ENCODE measurements at regions not wholly inside any gene's neighbourhood (a gene's known extent, or its start where the extent isn't known, plus 50 kb on each side); places are given as distances from the start of the nearest gene placed in this dataset.

GRCh38 chr4:53863158-53863557 is 201.2 kb downstream of the CHIC2 start:
- H3K9me3 Mint-ChIP-seq: peaks cover 0 to 2% (median 0%) of the 10 kb centered on the region in 7 donors
- no peak overlapping the region for H3K27ac Mint-ChIP-seq
- H3K27me3 Mint-ChIP-seq: peaks cover 13% of the 10 kb centered on the region

GRCh38 chr4:53861856-53862610 is 202.4 kb downstream of the CHIC2 start:
- DNase-seq (no peak), ATAC-seq (ENCODE audit: low read depth in 2 of 2) (no peak)
- no peak overlapping the region for H3K4me3 ChIP-seq (ENCODE audit: low read depth, low read length)
- H3K36me3 ChIP-seq (ENCODE audit: control insufficient read depth, insufficient read depth, low read length): no peaks in the 10 kb centered on the region
- H3K27ac Mint-ChIP-seq: no peak overlapping the region
- H3K9me3 Mint-ChIP-seq: peaks cover 0 to 2% (median 0%) of the 10 kb centered on the region in 7 donors
- H3K27me3 ChIP-seq (ENCODE audit: control insufficient read depth, insufficient read depth, low read length): no peaks in the 10 kb centered on the region
- no peaks in the 10 kb centered on the region for H3K9me3 ChIP-seq (ENCODE audit: control insufficient read depth in 2 of 2, low read length in 2 of 2)
- H3K27me3 Mint-ChIP-seq: peaks cover 10% of the 10 kb centered on the region
- no peaks in the 10 kb centered on the region for H3K4me1 ChIP-seq (ENCODE audit: control insufficient read depth, insufficient read depth, low read length, poor library complexity, severe bottlenecking)
- H3K4me3 Mint-ChIP-seq: no peak overlapping the region
- no peaks in the 10 kb centered on the region for H3K36me3 Mint-ChIP-seq
- H3K4me1 Mint-ChIP-seq: no peaks in the 10 kb centered on the region
- H3K27ac ChIP-seq (ENCODE audit: insufficient read depth, low read length, poor library complexity, severe bottlenecking): no peak overlapping the region

More at GRCh38 chr4:53863158-53863557, 201.2 kb downstream of the CHIC2 start:
- H3K4me3 Mint-ChIP-seq: no peak overlapping the region
- Histone ChIP-seq H3K36me3 (ENCODE audit: control insufficient read depth, insufficient read depth, low read length) (no peaks in the 10 kb centered on the region), H3K9me3 (ENCODE audit: control insufficient read depth in 2 of 2, low read length in 2 of 2) (no peaks in the 10 kb centered on the region), H3K4me1 (ENCODE audit: control insufficient read depth, insufficient read depth, low read length, poor library complexity, severe bottlenecking) (no peaks in the 10 kb centered on the region), H3K27ac (ENCODE audit: insufficient read depth, low read length, poor library complexity, severe bottlenecking) (no peak overlapping the region), H3K4me3 (ENCODE audit: low read depth, low read length) (no peak overlapping the region), H3K27me3 (ENCODE audit: control insufficient read depth, insufficient read depth, low read length) (no peaks in the 10 kb centered on the region)
- ATAC-seq (ENCODE audit: low read depth in 2 of 2) (no peak), DNase-seq (no peak)
- H3K4me1 Mint-ChIP-seq: no peaks in the 10 kb centered on the region
- H3K36me3 Mint-ChIP-seq: no peaks in the 10 kb centered on the region

- no peaks in the 10 kb centered on the region for H3K4me1 ChIP-seq (ENCODE audit: control insufficient read depth, insufficient read depth, low read length, poor library complexity, severe bottlenecking)
- no peak overlapping the region for H3K4me3 ChIP-seq (ENCODE audit: low read depth, low read length)
- DNase-seq (no peak), ATAC-seq (ENCODE audit: low read depth in 2 of 2) (no peak)
- Mint-ChIP-seq H3K27me3 (peaks cover 9% of the 10 kb centered on the region), H3K4me1 (no peaks in the 10 kb centered on the region), H3K9me3 (peaks cover 0 to 6% (median 0%) of the 10 kb centered on the region in 7 donors), H3K27ac (no peak overlapping the region), H3K36me3 (no peaks in the 10 kb centered on the region), H3K4me3 (no peak overlapping the region)
- H3K27ac ChIP-seq (ENCODE audit: insufficient read depth, low read length, poor library complexity, severe bottlenecking): no peak overlapping the region
- no peaks in the 10 kb centered on the region for H3K27me3 ChIP-seq (ENCODE audit: control insufficient read depth, insufficient read depth, low read length)
- no peaks in the 10 kb centered on the region for H3K9me3 ChIP-seq (ENCODE audit: control insufficient read depth in 2 of 2, low read length in 2 of 2)
- H3K36me3 ChIP-seq (ENCODE audit: control insufficient read depth, insufficient read depth, low read length): no peaks in the 10 kb centered on the region
These were observed 205.1 kb downstream of the CHIC2 start for GRCh38 chr4:53859305-53859704.

GRCh38 chr4:53858744-53859143 is 205.7 kb downstream of the CHIC2 start:
- Histone ChIP-seq H3K27me3 (ENCODE audit: control insufficient read depth, insufficient read depth, low read length) (no peaks in the 10 kb centered on the region), H3K27ac (ENCODE audit: insufficient read depth, low read length, poor library complexity, severe bottlenecking) (no peak overlapping the region), H3K36me3 (ENCODE audit: control insufficient read depth, insufficient read depth, low read length) (no peaks in the 10 kb centered on the region), H3K4me3 (ENCODE audit: low read depth, low read length) (no peak overlapping the region), H3K9me3 (ENCODE audit: control insufficient read depth in 2 of 2, low read length in 2 of 2) (no peaks in the 10 kb centered on the region), H3K4me1 (ENCODE audit: control insufficient read depth, insufficient read depth, low read length, poor library complexity, severe bottlenecking) (no peaks in the 10 kb centered on the region)
- Mint-ChIP-seq H3K9me3 (peaks cover 0 to 6% (median 0%) of the 10 kb centered on the region in 7 donors), H3K4me3 (no peak overlapping the region), H3K27me3 (peaks cover 9% of the 10 kb centered on the region), H3K27ac (no peak overlapping the region), H3K4me1 (no peaks in the 10 kb centered on the region), H3K36me3 (no peaks in the 10 kb centered on the region)
- ATAC-seq (ENCODE audit: low read depth in 2 of 2): no peak
- no peak for DNase-seq

- H3K36me3 Mint-ChIP-seq: no peaks in the 10 kb centered on the region
- H3K36me3 ChIP-seq (ENCODE audit: control insufficient read depth, insufficient read depth, low read length): no peaks in the 10 kb centered on the region
- no peak overlapping the region for H3K4me3 ChIP-seq (ENCODE audit: low read depth, low read length)
- H3K4me1 Mint-ChIP-seq: no peaks in the 10 kb centered on the region
- no peaks in the 10 kb centered on the region for H3K4me1 ChIP-seq (ENCODE audit: control insufficient read depth, insufficient read depth, low read length, poor library complexity, severe bottlenecking)
- H3K9me3 ChIP-seq (ENCODE audit: control insufficient read depth in 2 of 2, low read length in 2 of 2): no peaks in the 10 kb centered on the region
- DNase-seq: no peak
- no peak overlapping the region for H3K4me3 Mint-ChIP-seq
- H3K9me3 Mint-ChIP-seq: peaks cover 0 to 5% (median 0%) of the 10 kb centered on the region in 7 donors
- H3K27me3 Mint-ChIP-seq: peaks cover 2% of the 10 kb centered on the region
- no peak overlapping the region for H3K27ac ChIP-seq (ENCODE audit: insufficient read depth, low read length, poor library complexity, severe bottlenecking)
- H3K27me3 ChIP-seq (ENCODE audit: control insufficient read depth, insufficient read depth, low read length): no peaks in the 10 kb centered on the region
- no peak overlapping the region for H3K27ac Mint-ChIP-seq
- no peak for ATAC-seq (ENCODE audit: low read depth in 2 of 2)
These were observed 208.7 kb downstream of the CHIC2 start for GRCh38 chr4:53855581-53856250.

- Mint-ChIP-seq H3K9me3 (peaks cover 0 to 5% (median 0%) of the 10 kb centered on the region in 7 donors), H3K27ac (no peak overlapping the region), H3K27me3 (no peaks in the 10 kb centered on the region), H3K4me1 (no peaks in the 10 kb centered on the region), H3K36me3 (no peaks in the 10 kb centered on the region), H3K4me3 (no peak overlapping the region)
- no peaks in the 10 kb centered on the region for H3K27me3 ChIP-seq (ENCODE audit: control insufficient read depth, insufficient read depth, low read length)
- no peak overlapping the region for H3K27ac ChIP-seq (ENCODE audit: insufficient read depth, low read length, poor library complexity, severe bottlenecking)
- H3K4me3 ChIP-seq (ENCODE audit: low read depth, low read length): no peak overlapping the region
- no peaks in the 10 kb centered on the region for H3K4me1 ChIP-seq (ENCODE audit: control insufficient read depth, insufficient read depth, low read length, poor library complexity, severe bottlenecking)
- H3K9me3 ChIP-seq (ENCODE audit: control insufficient read depth in 2 of 2, low read length in 2 of 2): no peaks in the 10 kb centered on the region
- ATAC-seq (ENCODE audit: low read depth in 2 of 2) (no peak), DNase-seq (no peak)
- H3K36me3 ChIP-seq (ENCODE audit: control insufficient read depth, insufficient read depth, low read length): no peaks in the 10 kb centered on the region
These were observed 209.3 kb downstream of the CHIC2 start for GRCh38 chr4:53854991-53855568.

GRCh38 chr4:53852343-53852742 is 212.1 kb downstream of the CHIC2 start:
- Mint-ChIP-seq H3K27me3 (no peaks in the 10 kb centered on the region), H3K27ac (no peak overlapping the region), H3K4me3 (no peak overlapping the region), H3K36me3 (no peaks in the 10 kb centered on the region), H3K9me3 (peaks cover 0 to 5% (median 0%) of the 10 kb centered on the region in 7 donors), H3K4me1 (no peaks in the 10 kb centered on the region)
- H3K36me3 ChIP-seq (ENCODE audit: control insufficient read depth, insufficient read depth, low read length): no peaks in the 10 kb centered on the region
- no peaks in the 10 kb centered on the region for H3K4me1 ChIP-seq (ENCODE audit: control insufficient read depth, insufficient read depth, low read length, poor library complexity, severe bottlenecking)
- H3K27me3 ChIP-seq (ENCODE audit: control insufficient read depth, insufficient read depth, low read length): no peaks in the 10 kb centered on the region
- DNase-seq: no peak
- no peak overlapping the region for H3K4me3 ChIP-seq (ENCODE audit: low read depth, low read length)
- no peaks in the 10 kb centered on the region for H3K9me3 ChIP-seq (ENCODE audit: control insufficient read depth in 2 of 2, low read length in 2 of 2)
- no peak overlapping the region for H3K27ac ChIP-seq (ENCODE audit: insufficient read depth, low read length, poor library complexity, severe bottlenecking)
- ATAC-seq (ENCODE audit: low read depth in 2 of 2): no peak

Measured in CD4-positive, CD25-positive, alpha-beta regulatory T cell (primary cell).